Heart left ventricle (tissue), 16 donors: ENCODE measurements at regions not wholly inside any gene's neighbourhood (a gene's known extent, or its start where the extent isn't known, plus 50 kb on each side); places are given as distances from the start of the nearest gene placed in this dataset.
"Not testable (repeated sequence)": the region's sequence is repeated elsewhere in the genome, so short reads cannot be mapped to it uniquely, and the experiment has no call there.

Experiments used
- ATAC-seq, 4 donors: fragments of 200-7000 bp; cut with Tn5 transposase; one replicate each; pipeline ENCODE4 v1.9.1; 2020 to 2022; ENCODE audit warnings: moderate library complexity in 4 of 4, mild to moderate bottlenecking in 3 of 4, moderate number of reproducible peaks in 1 of 4
- DNase-seq, 5 donors: peaks; one replicate each; pipeline ENCODE4 v3.0.0-alpha.2; 2020
- H3K27ac ChIP-seq, 12 donors: fragments of 200-600 bp; sonication (generic) in 4 of 12; one replicate each; pipeline versions ENCODE4 v1.5.0 to v1.8.0; 2016 to 2022; ENCODE audit warnings: mild to moderate bottlenecking in 2 of 12
- H3K27me3 ChIP-seq, 9 donors: fragments of 200-600 bp; sonication (generic) in 2 of 9; one replicate each; pipeline versions ENCODE4 v1.5.1 to v1.8.0; 2016 to 2022; ENCODE audit warnings: mild to moderate bottlenecking in 3 of 9
- H3K36me3 ChIP-seq, 9 donors: fragments of 200-600 bp; sonication (generic) in 2 of 9; one replicate each; pipeline versions ENCODE4 v1.5.0 to v1.8.0; 2018 to 2022; ENCODE audit warnings: mild to moderate bottlenecking in 2 of 9
- H3K4me1 ChIP-seq, 12 donors: fragments of 200-600 bp; sonication (generic) in 4 of 12; one replicate each; pipeline versions ENCODE4 v1.5.0 to v1.8.0; 2016 to 2022; ENCODE audit warnings: mild to moderate bottlenecking in 3 of 12
- H3K4me3 ChIP-seq, 12 donors: fragments of 200-600 bp; sonication (generic) in 4 of 12; one replicate each; pipeline versions ENCODE4 v1.5.0 to v1.8.0; 2017 to 2022; ENCODE audit warnings: mild to moderate bottlenecking in 9 of 12, moderate library complexity in 4 of 12
- H3K9me3 ChIP-seq, 12 donors: fragments of 200-600 bp; sonication (generic) in 4 of 12; one replicate each; pipeline versions ENCODE4 v1.5.0 to v1.8.0; 2016 to 2022; ENCODE audit warnings: mild to moderate bottlenecking in 1 of 12
- POLR2A ChIP-seq, 2 donors: fragments of 450-650 bp; IDR thresholded peaks; one replicate each; pipeline ENCODE4 v1.6.1; 2017; ENCODE audit warnings: antibody characterized with exemption in 2 of 2, mild to moderate bottlenecking in 2 of 2, moderate library complexity in 2 of 2
- WGBS, 4 donors: extraction: QIAGEN DNeasy Blood & Tissue Kit in 2 of 4; methylation state at CpG; one replicate each; pipeline versions ENCODE4 v1.1.5 to v1.1.7; 2013 to 2018; 5-methylcytosine and 5-hydroxymethylcytosine counted together
- intact Hi-C, 10 donors: fragments of 100-400 bp; cut with DNase I; formaldehyde crosslinking; loops; one replicate each; pipeline versions ENCODE4 v1.11.1 to v1.14.2; 2022
- TF ChIP-seq, protein P1 (sequence below), 12 donors: fragments of 200-600 bp; sonication (generic) in 4 of 12; IDR thresholded peaks; one replicate each; pipeline versions ENCODE4 v1.5.0 to v1.8.0; 2018 to 2022; ENCODE audit warnings: antibody characterized with exemption in 12 of 12, mild to moderate bottlenecking in 5 of 12
- donor health status: ischemic (EF 13 %, LVEDD 7.1; RV severe dilation, severe dysfunction).
- donor health status: healthy with polysubstance abuse.
- donor health status: DM: no; HTN: yes; CAD: no.
- donor health status: DM: no; HTN: no; CAD: no.
- donor health status: ischemic (EF 25% LVEDD 6.9; RV normal size, moderate dysfunction).
- donor health status: ischemic (EF 25% LVEDD 5.7; RV mildly dilated, moderate dysfunction).
- donor health status: healthy.
- donor health status: DM: yes; HTN: yes; CAD: no.
- donor health status: ischemic (EF 35%, LVEDD 5.7; RV mildly dilated, moderate dysfunction).
- donor health status: nonischemic (EF 11% LVEDD 7.7; RV severe dilation, severe dysfunction).
- donor health status: DM: yes; HTN: yes; CAD: no.
- donor health status: PGD.
- donor health status: ischemic (EF 29% LVEDD 5.4; RV normal size, mild dysfunction).
- donor health status: nonischemic (EF 23%, LVEDD 6.1; RV moderate dilation, normal function).

DNA sequence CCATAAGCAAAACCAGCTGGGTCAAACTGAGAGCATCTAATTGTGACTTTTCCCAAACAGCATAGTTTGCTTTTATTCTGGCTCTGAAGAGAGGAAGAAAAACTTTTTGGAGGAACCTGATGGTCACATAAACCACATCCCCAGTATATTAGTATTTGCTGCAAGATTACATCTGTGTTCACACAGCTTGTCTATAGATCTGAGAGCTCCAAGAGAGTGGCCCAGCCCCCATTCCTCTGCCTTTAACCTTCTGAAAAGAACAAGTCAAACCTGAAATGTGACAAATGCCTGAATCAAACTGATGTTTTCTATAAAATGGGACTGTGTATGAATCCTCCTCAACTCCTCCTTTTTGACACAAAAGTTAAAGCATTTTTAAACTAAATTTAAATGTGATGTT lies 435.2 kb downstream of the ZNF479 start:
- H3K4me1 ChIP-seq, H3K27ac ChIP-seq, H3K27me3 ChIP-seq, H3K4me3 ChIP-seq, H3K36me3 ChIP-seq, intact Hi-C loops, ATAC-seq, DNase-seq: not testable (repeated sequence)
- peaks cover 0 to 57% (median 5%) of the 10 kb centered on the region in 12 donors for H3K9me3 ChIP-seq

DNA sequence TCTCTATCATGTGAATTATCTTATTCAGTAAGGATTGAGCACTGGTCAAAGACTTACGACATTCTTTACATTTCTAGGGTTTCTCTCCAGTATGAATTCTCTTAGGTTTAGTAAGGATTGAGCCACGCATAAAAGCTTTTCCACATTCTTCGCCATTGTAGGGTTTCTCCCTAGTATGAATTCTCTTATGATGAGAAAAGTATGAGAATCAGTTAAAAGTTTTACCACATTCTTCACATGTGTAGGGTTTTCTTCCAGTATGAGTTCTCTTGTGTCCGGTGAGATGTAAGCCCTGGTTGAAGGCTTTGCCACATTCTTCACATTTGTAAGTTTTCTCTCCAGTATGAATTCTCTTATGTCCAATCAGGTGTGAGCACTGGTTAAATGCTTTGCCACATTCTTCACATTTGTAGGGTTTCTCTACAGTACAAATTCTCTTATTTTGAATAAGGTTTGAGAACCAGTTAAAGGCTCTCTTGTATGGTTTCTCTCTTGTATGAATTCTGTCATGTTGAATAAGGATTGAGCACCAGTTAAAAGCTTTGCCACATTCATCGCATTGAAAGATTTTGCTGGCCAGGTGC lies 445.9 kb downstream of the ZNF479 start:
- 63 to 77% (median 71%) methylated on average over 5 of the region's 5 CpGs for WGBS, 4 donors
- peaks cover 0 to 98% (median 67%) of the 10 kb centered on the region in 12 donors for H3K9me3 ChIP-seq
- H3K4me1 ChIP-seq = no peaks in the 10 kb centered on the region
- no peaks in the 10 kb centered on the region for H3K27me3 ChIP-seq
- H3K36me3 ChIP-seq = no peaks in the 10 kb centered on the region
- TF ChIP-seq, protein P1, sequence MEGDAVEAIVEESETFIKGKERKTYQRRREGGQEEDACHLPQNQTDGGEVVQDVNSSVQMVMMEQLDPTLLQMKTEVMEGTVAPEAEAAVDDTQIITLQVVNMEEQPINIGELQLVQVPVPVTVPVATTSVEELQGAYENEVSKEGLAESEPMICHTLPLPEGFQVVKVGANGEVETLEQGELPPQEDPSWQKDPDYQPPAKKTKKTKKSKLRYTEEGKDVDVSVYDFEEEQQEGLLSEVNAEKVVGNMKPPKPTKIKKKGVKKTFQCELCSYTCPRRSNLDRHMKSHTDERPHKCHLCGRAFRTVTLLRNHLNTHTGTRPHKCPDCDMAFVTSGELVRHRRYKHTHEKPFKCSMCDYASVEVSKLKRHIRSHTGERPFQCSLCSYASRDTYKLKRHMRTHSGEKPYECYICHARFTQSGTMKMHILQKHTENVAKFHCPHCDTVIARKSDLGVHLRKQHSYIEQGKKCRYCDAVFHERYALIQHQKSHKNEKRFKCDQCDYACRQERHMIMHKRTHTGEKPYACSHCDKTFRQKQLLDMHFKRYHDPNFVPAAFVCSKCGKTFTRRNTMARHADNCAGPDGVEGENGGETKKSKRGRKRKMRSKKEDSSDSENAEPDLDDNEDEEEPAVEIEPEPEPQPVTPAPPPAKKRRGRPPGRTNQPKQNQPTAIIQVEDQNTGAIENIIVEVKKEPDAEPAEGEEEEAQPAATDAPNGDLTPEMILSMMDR (IDR thresholded peaks at IDR 0.05) = no peak
- TF ChIP-seq POLR2A (IDR thresholded peaks at IDR 0.05) = no peak
- no peak overlapping the region for H3K27ac ChIP-seq
- no peak overlapping the region for H3K4me3 ChIP-seq
- ATAC-seq (no peak), DNase-seq (no peak)
- intact Hi-C loops = no loop called here

DNA sequence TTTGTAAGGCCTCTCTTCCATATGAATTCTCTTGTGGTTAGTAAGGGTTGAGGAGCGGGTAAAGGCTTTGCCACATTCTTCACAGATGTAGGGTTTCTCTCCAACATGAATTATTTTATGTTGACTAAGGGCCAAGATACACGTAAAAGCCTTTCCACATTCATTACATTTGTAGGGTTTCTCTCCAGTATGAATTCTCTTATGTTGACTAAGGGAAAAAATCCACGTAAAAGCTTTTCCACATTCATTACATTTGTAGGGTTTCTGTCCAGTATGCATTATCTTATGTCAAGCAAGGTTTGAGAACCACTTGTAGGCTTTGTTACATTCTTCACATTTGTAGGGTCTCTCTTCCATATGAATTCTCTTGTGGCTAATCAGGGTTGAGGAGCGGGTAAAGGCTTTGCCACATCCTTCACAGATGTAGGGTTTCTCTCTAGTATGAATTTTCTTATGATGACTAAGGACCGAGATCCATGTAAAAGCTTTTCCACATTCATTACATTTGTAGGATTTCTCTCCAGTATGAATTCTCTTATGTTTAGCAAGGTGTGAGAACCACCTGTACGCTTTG lies 493.0 kb downstream of the ZNF479 start:
- TF ChIP-seq, protein P1 (IDR thresholded peaks at IDR 0.05) = no peak
- no peak for TF ChIP-seq POLR2A (IDR thresholded peaks at IDR 0.05)
- Histone ChIP-seq H3K4me1 (no peaks in the 10 kb centered on the region), H3K27ac (no peak overlapping the region), H3K4me3 (no peak overlapping the region), H3K36me3 (no peaks in the 10 kb centered on the region), H3K27me3 (no peaks in the 10 kb centered on the region), H3K9me3 (peaks cover 0 to 97% (median 64%) of the 10 kb centered on the region in 12 donors)
- WGBS, 4 donors = 63 to 70% (median 65%) methylated on average over 6 of the region's 6 CpGs
- DNase-seq = no peak
- intact Hi-C loops = no loop called here
- ATAC-seq = no peak

DNA sequence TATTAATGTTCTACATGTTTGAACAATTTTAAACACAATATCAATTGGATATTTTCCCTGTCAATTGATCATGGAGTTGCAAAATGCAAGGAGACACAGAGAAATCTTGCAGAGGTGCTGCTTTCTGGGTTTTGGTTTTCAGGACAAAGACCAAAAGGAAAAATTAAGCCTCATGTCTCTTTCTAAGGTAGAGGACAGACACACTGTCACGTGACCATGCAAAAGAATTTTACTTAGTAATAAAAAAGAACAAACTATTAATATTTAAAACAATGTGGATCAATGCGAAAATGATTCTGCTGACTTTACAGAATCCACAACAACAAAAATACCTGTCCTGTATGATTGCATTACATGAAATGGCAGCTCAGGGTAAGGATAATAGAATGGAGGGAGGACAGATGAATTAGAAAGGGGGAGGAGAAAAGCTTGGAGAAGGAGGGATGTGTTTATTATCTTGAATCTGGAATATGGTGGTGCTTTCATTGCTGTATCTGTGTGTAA lies 493.7 kb upstream of the NUPR2 start:
- Histone ChIP-seq H3K4me3 (no peak overlapping the region), H3K4me1 (no peaks in the 10 kb centered on the region), H3K27me3 (no peaks in the 10 kb centered on the region), H3K9me3 (peaks cover 0 to 30% (median under 1%) of the 10 kb centered on the region in 12 donors), H3K27ac (no peak overlapping the region), H3K36me3 (no peaks in the 10 kb centered on the region)
- DNase-seq (no peak), ATAC-seq (no peak)
- intact Hi-C loops = no loop called here
- 30 to 56% (median 42%) methylated on average over 2 of the region's 2 CpGs for WGBS, 4 donors
- no peak for TF ChIP-seq POLR2A (IDR thresholded peaks at IDR 0.05)
- TF ChIP-seq, protein P1 (IDR thresholded peaks at IDR 0.05) = no peak

DNA sequence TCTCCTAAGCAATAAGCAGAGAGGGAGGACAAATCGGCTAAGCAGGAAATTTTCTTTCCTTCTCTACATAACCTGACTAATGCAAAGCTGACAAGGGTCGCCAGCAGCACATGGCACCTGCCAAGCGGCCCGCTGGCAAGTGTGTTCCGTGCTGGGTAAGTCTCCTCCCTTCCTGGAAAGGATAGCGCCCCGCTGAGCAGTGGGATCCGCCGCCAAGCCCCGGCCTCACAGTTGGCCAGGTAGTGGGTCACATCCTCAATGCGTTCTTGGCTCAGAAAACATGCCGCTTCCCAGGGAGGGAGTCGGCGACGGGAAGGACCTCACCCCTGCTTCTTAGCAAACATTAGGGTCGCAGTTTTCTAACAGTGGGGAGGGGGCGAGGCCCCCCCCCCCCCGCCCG lies 488.9 kb upstream of the NUPR2 start:
- no peaks in the 10 kb centered on the region for H3K4me1 ChIP-seq
- no peak for ATAC-seq
- no peaks in the 10 kb centered on the region for H3K27me3 ChIP-seq
- H3K9me3 ChIP-seq = peaks cover 0 to 26% (median 1%) of the 10 kb centered on the region in 12 donors
- H3K36me3 ChIP-seq = no peaks in the 10 kb centered on the region
- 50 to 64% (median 55%) methylated on average over 16 to 19 of the region's 19 CpGs for WGBS, 4 donors
- TF ChIP-seq POLR2A (IDR thresholded peaks at IDR 0.05) = no peak
- TF ChIP-seq, protein P1 (IDR thresholded peaks at IDR 0.05) = no peak
- DNase-seq = no peak
- intact Hi-C loops = no loop called here
- H3K27ac ChIP-seq = no peak overlapping the region
- H3K4me3 ChIP-seq = no peak overlapping the region
